OCI-LY7 (cell line): ENCODE measurements at regions not wholly inside any gene's neighbourhood (a gene's known extent, or its start where the extent isn't known, plus 50 kb on each side); places are given as distances from the start of the nearest gene placed in this dataset.

Source experiments
- BruUV-seq: library from RNA; stranded (reverse); fragments of 400-500 nt; replicated peaks from 2 replicates; lab custom pipeline; 2021; lab: Mats Ljungman, UMichigan
- CTCF ChIA-PET: fragments of 300-600 bp; sonication (Branson Sonifier 250); formaldehyde crosslinking; loops from one replicate; lab custom pipeline; 2022; ENCODE audit warnings: antibody characterized with exemption; ENCODE audit not compliant: unreplicated experiment; lab: Charles Lee
- POLR2A ChIA-PET: fragments of 300-600 bp; sonication (Branson Sonifier 250); formaldehyde crosslinking; loops from one replicate; lab custom pipeline; 2022; ENCODE audit warnings: antibody characterized with exemption; lab: Charles Lee
- DNase-seq: peaks from one replicate; pipeline ENCODE4 v3.0.0-alpha.2; 2015; ENCODE audit warnings: low spot score
- H2AFZ ChIP-seq: fragments of 200-600 bp; sonication (generic), shearing (Covaris generic); 2 replicates; pipeline ENCODE4 v1.6.1; 2014; ENCODE audit warnings: mild to moderate bottlenecking, antibody characterized with exemption, low read length, moderate library complexity
- H3K27ac ChIP-seq: fragments of 200-600 bp; sonication (generic); 2 replicates; pipeline ENCODE4 v1.5.1; 2014; ENCODE audit warnings: mixed run types, low read depth, mild to moderate bottlenecking, moderate library complexity, low read length, inconsistent platforms; ENCODE audit not compliant: poor library complexity, severe bottlenecking
- H3K36me3 ChIP-seq: fragments of 200-600 bp; sonication (generic); 2 replicates; pipeline ENCODE4 v1.6.1; 2014; ENCODE audit warnings: mild to moderate bottlenecking, antibody characterized with exemption, low read length, moderate library complexity, mixed read lengths; ENCODE audit not compliant: insufficient read depth
- H3K4me1 ChIP-seq: fragments of 200-600 bp; sonication (generic); 2 replicates; pipeline ENCODE4 v1.5.1; 2014; ENCODE audit warnings: mild to moderate bottlenecking, low read length; ENCODE audit not compliant: insufficient read depth, poor library complexity, severe bottlenecking
- H3K4me2 ChIP-seq: fragments of 200-600 bp; sonication (generic); 2 replicates; pipeline ENCODE4 v1.6.1; 2014; ENCODE audit warnings: mild to moderate bottlenecking, low read length
- H3K4me3 ChIP-seq: fragments of 200-600 bp; sonication (generic); 2 replicates; pipeline ENCODE4 v1.5.1; 2014; ENCODE audit warnings: mild to moderate bottlenecking, low read depth, low read length; ENCODE audit not compliant: poor library complexity, severe bottlenecking
- H3K79me2 ChIP-seq: fragments of 200-600 bp; sonication (generic); 2 replicates; pipeline ENCODE4 v1.6.1; 2016; ENCODE audit warnings: low read depth, mild to moderate bottlenecking, low read length, moderate library complexity, mixed read lengths; ENCODE audit not compliant: insufficient read depth
- H3K9me2 ChIP-seq: fragments of 200-600 bp; sonication (generic); 2 replicates; pipeline ENCODE4 v1.6.1; 2016; ENCODE audit warnings: mild to moderate bottlenecking, low read length, mixed read lengths; ENCODE audit not compliant: insufficient read depth
- H3K9me3 ChIP-seq: fragments of 200-600 bp; sonication (generic); 2 replicates; pipeline ENCODE4 v1.6.1; 2014; ENCODE audit warnings: mild to moderate bottlenecking, mixed run types, low read length, mixed read lengths
- H4K20me1 ChIP-seq: fragments of 200-600 bp; sonication (generic); 2 replicates; pipeline ENCODE4 v1.6.1; 2014; ENCODE audit warnings: mild to moderate bottlenecking, antibody characterized with exemption, low read length, moderate library complexity, mixed read lengths; ENCODE audit not compliant: insufficient read depth
- CTCF ChIP-seq: fragments of 200-600 bp; sonication (generic); conservative IDR thresholded peaks from 2 replicates; pipeline ENCODE4 v1.5.1; 2014; ENCODE audit warnings: mild to moderate bottlenecking, antibody characterized with exemption, low read length, moderate library complexity, mixed read lengths
- EZH2phosphoT487 ChIP-seq: fragments of 200-600 bp; sonication (generic); IDR thresholded peaks from 2 replicates; pipeline ENCODE4 v1.6.1; 2018; ENCODE audit warnings: low read depth, borderline replicate concordance, mild to moderate bottlenecking, mixed run types, antibody characterized with exemption, low read length, moderate library complexity, mixed read lengths
- intact Hi-C: fragments of 100-400 bp; cut with micrococcal nuclease; formaldehyde crosslinking; loops from one replicate; pipeline ENCODE4 v1.10.0; 2022; ENCODE audit not compliant: unreplicated experiment

DNA sequence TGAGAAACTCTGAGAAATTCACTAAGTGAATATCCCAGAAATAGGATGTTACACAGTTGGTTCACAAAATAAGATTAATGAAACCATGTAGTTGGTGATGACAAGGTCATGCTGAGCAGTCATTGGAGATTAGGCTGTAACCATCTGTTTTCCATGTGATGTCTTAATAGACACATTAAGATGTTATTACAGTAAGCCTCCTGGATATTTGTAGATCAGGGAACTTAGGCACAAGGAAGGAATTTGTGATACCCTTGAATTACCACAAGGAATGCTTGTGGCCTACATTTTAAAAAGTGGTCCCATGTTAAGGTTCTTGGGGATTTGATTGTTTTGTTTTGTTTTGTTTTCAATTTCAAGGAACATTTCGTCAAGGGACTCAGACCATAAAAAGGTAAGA lies 185.6 kb upstream of the BANK1 start:
- intact Hi-C loops: no loop called here
- Histone ChIP-seq H3K36me3 (no peaks in the 10 kb centered on the region), H3K27ac (no peak overlapping the region), H3K4me1 (no peaks in the 10 kb centered on the region), H3K4me3 (no peak overlapping the region), H3K9me3 (no peaks in the 10 kb centered on the region), H4K20me1 (no peaks in the 10 kb centered on the region), H3K79me2 (no peaks in the 10 kb centered on the region), H3K4me2 (no peak overlapping the region), H2AFZ (no peak overlapping the region), H3K9me2 (no peaks in the 10 kb centered on the region)
- BruUV-seq: no TSS peak
- TF ChIP-seq CTCF: no peak
- TF ChIP-seq EZH2phosphoT487: no peak
- POLR2A ChIA-PET: interaction anchor here (0.6 to 0.7 kb wide), 2 partner anchors 131 to 514 kb away, joined by 3 to 4 read pairs; no protein-coding TSS in a partner anchor
- DNase-seq: no peak
- CTCF ChIA-PET: no interaction called here

DNA sequence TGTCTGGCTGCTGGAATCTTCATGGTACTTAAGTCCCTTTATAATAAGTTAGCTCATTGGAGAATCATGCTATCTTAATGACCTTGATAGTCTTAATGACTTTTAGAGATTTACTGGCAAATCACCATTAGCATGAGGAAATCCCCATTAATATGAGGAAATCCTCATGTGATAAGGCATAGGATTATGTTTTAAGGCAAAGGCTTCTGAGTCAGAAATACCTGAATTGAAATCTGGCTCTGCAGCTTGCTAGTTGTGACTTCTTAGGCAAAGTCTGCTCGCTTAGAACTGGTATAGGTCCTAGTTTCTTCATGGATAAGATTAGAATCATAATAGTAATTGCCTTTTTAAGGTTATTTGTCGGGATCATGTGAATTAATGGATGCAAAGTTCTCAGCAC lies 190.2 kb upstream of the BANK1 start:
- Histone ChIP-seq H3K4me2 (no peak overlapping the region), H3K27ac (no peak overlapping the region), H3K9me3 (no peaks in the 10 kb centered on the region), H3K9me2 (no peaks in the 10 kb centered on the region), H4K20me1 (no peaks in the 10 kb centered on the region), H3K36me3 (no peaks in the 10 kb centered on the region), H3K4me3 (no peak overlapping the region), H3K79me2 (no peaks in the 10 kb centered on the region), H2AFZ (no peak overlapping the region), H3K4me1 (peaks cover 12% of the 10 kb centered on the region)
- CTCF ChIA-PET: no interaction called here
- BruUV-seq: no TSS peak
- TF ChIP-seq CTCF (no peak), EZH2phosphoT487 (no peak)
- intact Hi-C loops: no loop called here
- POLR2A ChIA-PET: interaction anchor here (0.7 kb wide), 2 partner anchors 175 to 318 kb away, joined by 3 to 5 read pairs; no protein-coding TSS in a partner anchor
- no peak for DNase-seq

DNA sequence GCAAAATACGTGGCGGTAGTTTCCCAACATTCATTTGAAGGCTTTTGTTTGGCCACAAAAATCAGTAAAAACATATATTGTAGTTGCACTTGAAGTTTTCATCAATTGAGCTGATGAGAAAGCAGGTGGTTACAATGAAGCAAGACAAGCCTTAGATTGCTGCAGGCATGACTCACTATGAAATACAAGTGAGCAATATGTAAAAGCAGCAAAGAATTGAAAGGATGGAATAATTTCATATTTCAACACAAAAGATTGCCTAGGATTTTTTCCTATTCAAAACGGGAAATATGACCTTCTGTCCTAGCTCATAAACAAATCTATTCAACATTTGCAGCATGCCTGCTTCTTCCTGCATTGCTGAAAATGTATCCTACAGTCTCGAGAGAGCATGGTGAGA lies 190.9 kb upstream of the BANK1 start:
- no peak overlapping the region for H2AFZ ChIP-seq
- ChIA-PET CTCF (no interaction called here), POLR2A (interaction anchor here (0.7 kb wide), 1 partner anchor 218 kb away, joined by 3 read pairs; no protein-coding TSS in a partner anchor)
- intact Hi-C loops: no loop called here
- TF ChIP-seq CTCF (no peak), EZH2phosphoT487 (no peak)
- DNase-seq: no peak
- H4K20me1 ChIP-seq: no peaks in the 10 kb centered on the region
- no peaks in the 10 kb centered on the region for H3K79me2 ChIP-seq
- H3K27ac ChIP-seq: no peak overlapping the region
- no peaks in the 10 kb centered on the region for H3K9me2 ChIP-seq
- no TSS peak for BruUV-seq
- H3K4me2 ChIP-seq: no peak overlapping the region
- H3K4me3 ChIP-seq: no peak overlapping the region
- peaks cover 12% of the 10 kb centered on the region for H3K4me1 ChIP-seq
- H3K9me3 ChIP-seq: no peaks in the 10 kb centered on the region
- no peaks in the 10 kb centered on the region for H3K36me3 ChIP-seq
